NT2/D1 (cell line): ENCODE measurements at regions not wholly inside any gene's neighbourhood (a gene's known extent, or its start where the extent isn't known, plus 50 kb on each side); places are given as distances from the start of the nearest gene placed in this dataset.

ENCODE experiments used
- DNase-seq: peaks from one replicate; pipeline ENCODE4 v3.0.0-alpha.2; 2011; ENCODE audit warnings: low read depth, low spot score
- H3K27me3 ChIP-seq: 2 replicates; pipeline ENCODE4 v1.6.0; 2011; ENCODE audit warnings: mild to moderate bottlenecking; ENCODE audit not compliant: insufficient read length, insufficient read depth
- H3K36me3 ChIP-seq: 2 replicates; pipeline ENCODE4 v1.6.1; 2011; ENCODE audit warnings: mild to moderate bottlenecking, low read length, mixed read lengths; ENCODE audit not compliant: insufficient read depth, insufficient read length
- H3K4me1 ChIP-seq: 2 replicates; pipeline ENCODE4 v1.5.1; 2011; ENCODE audit not compliant: insufficient read depth, insufficient read length
- H3K4me3 ChIP-seq: 2 replicates; pipeline ENCODE4 v1.5.1; 2011; ENCODE audit warnings: low read depth; ENCODE audit not compliant: insufficient read length
- H3K9ac ChIP-seq: 2 replicates; pipeline ENCODE4 v1.6.0; 2011; ENCODE audit warnings: low read depth; ENCODE audit not compliant: insufficient read length
- H3K9me3 ChIP-seq: 2 replicates; pipeline ENCODE4 v1.5.1; 2011; ENCODE audit warnings: mild to moderate bottlenecking, low read length; ENCODE audit not compliant: insufficient read depth
- SUZ12 ChIP-seq: IDR thresholded peaks from 2 replicates; pipeline ENCODE4 v1.6.1; 2011; ENCODE audit not compliant: insufficient read length, insufficient read depth; ENCODE audit errors: extremely low read depth
- YY1 ChIP-seq: IDR thresholded peaks from 2 replicates; pipeline ENCODE4 v1.6.1; 2011; ENCODE audit not compliant: insufficient read length, insufficient read depth
- ZNF274 ChIP-seq: IDR thresholded peaks from 2 replicates; pipeline ENCODE4 v1.6.1; 2011; ENCODE audit warnings: mild to moderate bottlenecking, low read depth, low read length

DNA sequence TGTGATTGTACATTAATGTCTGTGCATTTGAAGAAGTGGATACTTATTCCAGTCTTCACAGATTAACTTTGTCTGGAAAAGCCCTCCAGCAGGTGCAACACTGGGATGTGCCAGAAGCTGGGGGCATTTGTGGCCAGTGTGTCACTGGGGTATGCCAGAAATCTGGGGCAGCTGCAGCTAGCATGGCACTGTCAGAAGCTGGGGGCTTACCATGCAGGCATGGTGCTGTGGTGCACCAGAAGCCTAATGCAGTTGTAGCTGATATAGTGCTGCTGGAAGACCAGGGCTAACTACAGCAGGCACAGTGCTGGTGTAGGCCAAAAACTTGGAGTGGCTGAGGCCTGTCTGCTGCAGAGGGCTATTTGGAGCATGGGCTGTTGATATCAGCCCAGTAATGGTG is 270.1 kb downstream of the STK31 start:
- Histone ChIP-seq H3K27me3 (no peaks in the 10 kb centered on the region), H3K4me3 (no peak overlapping the region), H3K9ac (no peak overlapping the region), H3K36me3 (no peaks in the 10 kb centered on the region), H3K4me1 (no peaks in the 10 kb centered on the region), H3K9me3 (no peaks in the 10 kb centered on the region)
- TF ChIP-seq ZNF274 (no peak), YY1 (no peak), SUZ12 (no peak)
- DNase-seq = no peak

DNA sequence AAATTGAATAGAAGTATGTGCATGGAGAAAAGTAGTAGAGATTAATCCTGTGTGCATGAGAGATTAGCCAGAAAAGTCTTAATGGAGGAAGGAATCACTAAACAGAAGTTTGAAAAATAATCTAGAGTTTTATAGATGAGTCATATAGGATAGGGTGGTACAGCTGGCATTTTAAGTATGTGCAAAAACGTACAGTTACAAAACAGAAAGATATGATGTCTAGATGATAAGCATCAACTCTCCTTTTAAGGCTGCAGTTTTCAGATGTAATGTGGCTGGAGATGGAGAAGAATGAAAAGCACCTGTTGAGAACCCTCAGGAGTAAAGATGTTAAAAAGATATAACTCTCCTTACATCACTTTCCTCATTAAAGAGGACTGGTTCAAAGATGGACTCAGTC is 271.3 kb downstream of the STK31 start:
- no peak for DNase-seq
- no peak for TF ChIP-seq SUZ12
- no peak for TF ChIP-seq ZNF274
- no peak for TF ChIP-seq YY1
- Histone ChIP-seq H3K36me3 (no peaks in the 10 kb centered on the region), H3K9ac (no peak overlapping the region), H3K4me1 (no peaks in the 10 kb centered on the region), H3K27me3 (no peaks in the 10 kb centered on the region), H3K4me3 (no peak overlapping the region), H3K9me3 (no peaks in the 10 kb centered on the region)

DNA sequence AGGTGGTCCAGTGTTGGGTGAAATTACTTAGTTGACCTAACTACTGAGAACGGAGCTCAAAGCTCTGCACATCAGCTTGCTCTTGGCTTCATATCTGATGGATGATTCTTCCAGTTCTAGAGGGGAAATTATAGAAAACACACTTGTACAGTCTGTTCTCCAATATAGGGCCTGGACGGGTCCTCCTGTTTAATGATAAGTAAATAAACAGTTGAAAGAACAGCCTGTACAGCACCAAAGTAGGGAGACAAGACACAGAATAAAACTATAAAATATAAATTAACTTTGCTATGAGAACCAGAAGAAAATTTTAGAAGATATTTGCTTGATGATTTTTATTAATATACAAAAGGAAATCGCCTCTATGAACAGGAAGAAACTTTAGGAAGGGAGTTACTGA is 271.7 kb downstream of the STK31 start:
- Histone ChIP-seq H3K9me3 (no peaks in the 10 kb centered on the region), H3K4me3 (no peak overlapping the region), H3K9ac (no peak overlapping the region), H3K4me1 (no peaks in the 10 kb centered on the region), H3K27me3 (no peaks in the 10 kb centered on the region), H3K36me3 (no peaks in the 10 kb centered on the region)
- DNase-seq = no peak
- TF ChIP-seq YY1 (no peak), SUZ12 (no peak)

DNA sequence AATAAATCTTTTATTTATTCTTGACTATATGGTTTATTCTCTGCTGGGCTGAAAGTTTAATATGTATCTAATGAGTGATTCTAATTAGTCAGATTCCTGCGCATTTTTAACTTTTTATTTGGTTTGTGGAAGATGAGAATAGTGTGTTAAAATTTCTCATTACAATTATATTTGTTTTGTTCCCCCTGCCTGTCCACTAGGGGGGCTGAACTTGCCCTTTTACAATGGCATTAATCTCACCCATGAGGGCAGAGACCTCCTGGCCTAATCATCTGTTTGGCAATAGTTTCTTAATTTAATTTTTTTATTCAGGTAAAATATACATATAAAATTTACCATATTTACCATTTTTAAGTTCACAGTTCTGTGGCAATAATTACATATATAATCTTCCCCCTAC is 278.5 kb upstream of the NPY start:
- DNase-seq = no peak
- H3K9ac ChIP-seq = no peak overlapping the region
- H3K9me3 ChIP-seq = no peaks in the 10 kb centered on the region
- no peaks in the 10 kb centered on the region for H3K4me1 ChIP-seq
- no peaks in the 10 kb centered on the region for H3K36me3 ChIP-seq
- H3K4me3 ChIP-seq = no peak overlapping the region
- TF ChIP-seq ZNF274 = no peak
- TF ChIP-seq SUZ12 = no peak
- no peak for TF ChIP-seq YY1
- H3K27me3 ChIP-seq = no peaks in the 10 kb centered on the region

DNA sequence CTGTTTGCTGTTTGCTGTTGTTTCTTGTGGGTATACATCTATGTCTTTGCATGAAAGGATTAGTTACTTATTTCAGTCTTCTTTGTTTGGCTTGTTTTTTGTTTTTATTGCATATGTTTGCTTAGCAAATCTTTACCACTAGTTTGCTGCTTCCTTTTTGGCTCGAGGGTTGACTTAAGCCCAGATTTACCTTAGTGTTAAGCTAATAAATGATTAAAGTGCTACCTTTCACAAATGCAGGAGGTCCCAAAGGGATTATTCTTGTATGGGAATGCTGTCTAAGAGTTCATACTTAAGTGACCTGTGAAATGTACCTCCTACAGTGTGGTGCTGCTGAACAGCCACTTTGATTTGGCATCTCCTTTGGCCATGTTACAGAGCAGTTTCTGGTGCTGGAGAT is 273.5 kb upstream of the NPY start:
- Histone ChIP-seq H3K27me3 (no peaks in the 10 kb centered on the region), H3K36me3 (no peaks in the 10 kb centered on the region)
- no peak for DNase-seq

DNA sequence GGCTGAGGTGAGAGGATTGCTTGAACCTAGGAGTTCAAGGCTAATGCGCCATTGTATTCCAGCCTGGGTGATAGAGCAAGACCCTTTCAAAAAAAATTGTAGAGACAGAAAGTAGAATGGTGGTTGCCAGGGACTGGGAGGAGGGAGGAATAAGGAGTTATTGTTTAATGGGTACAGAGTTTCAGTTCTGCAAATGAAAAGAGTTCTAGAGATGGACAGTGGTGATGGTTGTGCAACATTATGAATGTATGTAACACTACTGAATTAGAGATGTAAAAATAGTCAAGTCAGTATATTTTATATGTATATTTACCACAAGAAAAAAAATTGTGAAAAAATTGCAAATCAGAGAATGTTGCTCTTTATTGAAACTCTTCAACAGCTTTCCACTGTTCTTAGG is 266.5 kb upstream of the NPY start:
- DNase-seq = no peak
- no peaks in the 10 kb centered on the region for H3K27me3 ChIP-seq
- H3K36me3 ChIP-seq = no peaks in the 10 kb centered on the region
- no peaks in the 10 kb centered on the region for H3K4me1 ChIP-seq
- no peak overlapping the region for H3K4me3 ChIP-seq
- no peak overlapping the region for H3K9ac ChIP-seq
- no peaks in the 10 kb centered on the region for H3K9me3 ChIP-seq
- TF ChIP-seq YY1 = no peak

More for the DNA sequence above, 273.5 kb upstream of the NPY start:
- Histone ChIP-seq H3K4me1 (no peaks in the 10 kb centered on the region), H3K9me3 (no peaks in the 10 kb centered on the region), H3K9ac (no peak overlapping the region), H3K4me3 (no peak overlapping the region)
- TF ChIP-seq SUZ12 (no peak), YY1 (no peak), ZNF274 (no peak)

DNA sequence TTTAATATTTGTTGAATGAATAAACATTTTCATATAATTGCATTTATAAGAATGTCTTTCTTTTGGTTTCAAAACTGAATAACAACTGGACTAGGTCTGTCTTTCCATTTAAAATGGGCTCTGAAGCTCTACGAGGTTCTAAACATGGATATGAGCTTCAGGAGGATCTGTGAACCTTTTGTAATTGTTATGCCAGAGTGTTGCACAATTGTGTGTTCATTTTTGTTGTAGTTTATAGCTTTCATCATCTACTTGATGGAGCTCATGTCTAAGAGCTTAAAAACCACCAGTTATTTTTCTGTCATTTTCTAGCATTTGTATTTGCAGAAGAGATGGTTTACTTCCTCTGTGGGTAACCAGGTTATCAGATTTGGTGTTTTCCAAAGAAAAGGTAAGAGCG is 265.7 kb upstream of the NPY start:
- Histone ChIP-seq H3K4me3 (no peak overlapping the region), H3K9ac (no peak overlapping the region), H3K36me3 (no peaks in the 10 kb centered on the region), H3K4me1 (no peaks in the 10 kb centered on the region), H3K27me3 (no peaks in the 10 kb centered on the region), H3K9me3 (no peaks in the 10 kb centered on the region)
- TF ChIP-seq YY1 = no peak
- TF ChIP-seq SUZ12 = no peak
- TF ChIP-seq ZNF274 = no peak
- no peak for DNase-seq

DNA sequence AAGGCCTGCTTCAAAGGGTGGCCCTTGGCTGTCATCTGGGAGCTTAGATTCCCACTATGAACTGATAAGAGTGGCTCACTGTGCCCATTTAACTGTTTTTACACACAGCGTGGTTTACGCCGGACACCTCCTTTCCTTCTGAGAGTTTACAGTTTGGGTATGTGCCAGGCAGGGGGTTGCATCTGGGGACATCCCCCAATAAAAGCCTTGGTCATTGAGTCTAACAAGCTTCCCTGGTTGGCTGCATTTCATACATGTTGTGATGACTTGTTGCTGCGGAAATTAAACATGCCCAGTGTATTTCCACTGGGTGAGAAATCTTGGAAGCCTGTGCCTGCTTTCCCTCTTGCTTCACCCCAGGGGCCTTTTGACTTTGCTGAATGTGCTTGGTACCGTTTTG is 264.1 kb upstream of the NPY start:
- DNase-seq = no peak
- no peak for TF ChIP-seq YY1
- Histone ChIP-seq H3K4me3 (no peak overlapping the region), H3K9me3 (no peaks in the 10 kb centered on the region), H3K36me3 (no peaks in the 10 kb centered on the region), H3K9ac (no peak overlapping the region), H3K4me1 (peaks cover 3% of the 10 kb centered on the region), H3K27me3 (no peaks in the 10 kb centered on the region)
